ENCODE measurements at regions not wholly inside any gene's neighbourhood (a gene's known extent, or its start where the extent isn't known, plus 50 kb on each side); places are given as distances from the start of the nearest gene placed in this dataset.

GRCh38 chr13:100940658-100941057 lies 266.1 kb upstream of the TMTC4 start:
- no peak for DNase-seq (ENCODE audit: low read depth)

- DNase-seq (ENCODE audit: low read depth): no peak
Observed at GRCh38 chr13:100933841-100934240, 259.2 kb upstream of the TMTC4 start.

- DNase-seq (ENCODE audit: low read depth): no peak
Observed at GRCh38 chr13:100922599-100922998, 248.0 kb upstream of the TMTC4 start.

GRCh38 chr13:100921139-100921538 lies 246.5 kb upstream of the TMTC4 start:
- no peak for DNase-seq (ENCODE audit: low read depth)

GRCh38 chr13:100917011-100917410 lies 242.4 kb upstream of the TMTC4 start:
- DNase-seq (ENCODE audit: low read depth): no peak

- DNase-seq (ENCODE audit: low read depth): no peak
Observed at GRCh38 chr13:100913143-100913542, 238.5 kb upstream of the TMTC4 start.

- DNase-seq (ENCODE audit: low read depth): no peak
Observed at GRCh38 chr13:100904293-100904976, 229.8 kb upstream of the TMTC4 start.

- peak; percentile 1 for DNase-seq (ENCODE audit: low read depth)
Observed at GRCh38 chr13:100899720-100900316, 225.2 kb upstream of the TMTC4 start.

GRCh38 chr13:100898431-100898830 lies 223.8 kb upstream of the TMTC4 start:
- no peak for DNase-seq (ENCODE audit: low read depth)

GRCh38 chr13:100895651-100896050 lies 221.1 kb upstream of the TMTC4 start:
- no peak for DNase-seq (ENCODE audit: low read depth)

GRCh38 chr13:100892981-100893380 lies 218.4 kb upstream of the TMTC4 start:
- no peak for DNase-seq (ENCODE audit: low read depth)

GRCh38 chr13:100890645-100891044 lies 216.1 kb upstream of the TMTC4 start:
- no peak for DNase-seq (ENCODE audit: low read depth)

GRCh38 chr13:100887729-100888151 lies 213.1 kb upstream of the TMTC4 start:
- peak; percentile 46 for DNase-seq (ENCODE audit: low read depth)

- no peak for DNase-seq (ENCODE audit: low read depth)
Observed at GRCh38 chr13:100883453-100883852, 208.9 kb upstream of the TMTC4 start.

- DNase-seq (ENCODE audit: low read depth): no peak
Observed at GRCh38 chr13:100881291-100881864, 206.8 kb upstream of the TMTC4 start.

- no peak for DNase-seq (ENCODE audit: low read depth)
Observed at GRCh38 chr13:100880166-100880565, 205.6 kb upstream of the TMTC4 start.

- DNase-seq (ENCODE audit: low read depth): no peak
Observed at GRCh38 chr13:100879255-100879654, 204.7 kb upstream of the TMTC4 start.

- DNase-seq (ENCODE audit: low read depth): no peak
Observed at GRCh38 chr13:100876044-100876403, 201.4 kb upstream of the TMTC4 start.

- peak; percentile 83 for DNase-seq (ENCODE audit: low read depth)
Observed at GRCh38 chr13:100875392-100876043, 200.9 kb upstream of the TMTC4 start.

GRCh38 chr13:100872761-100873160 lies 198.2 kb upstream of the TMTC4 start:
- no peak for DNase-seq (ENCODE audit: low read depth)

- no peak for DNase-seq (ENCODE audit: low read depth)
Observed at GRCh38 chr13:100870898-100871297, 196.3 kb upstream of the TMTC4 start.

- no peak for DNase-seq (ENCODE audit: low read depth)
Observed at GRCh38 chr13:100860866-100861265, 186.3 kb upstream of the TMTC4 start.

GRCh38 chr13:100859861-100860260 lies 185.3 kb upstream of the TMTC4 start:
- DNase-seq (ENCODE audit: low read depth): no peak

All from ELR (cell line).